Keratinocyte (primary cell): ENCODE measurements at regions not wholly inside any gene's neighbourhood (a gene's known extent, or its start where the extent isn't known, plus 50 kb on each side); places are given as distances from the start of the nearest gene placed in this dataset.

Experiments
- EZH2 ChIP-seq: IDR thresholded peaks from one replicate; pipeline ENCODE4 v1.6.1; 2012; ENCODE audit warnings: inconsistent platforms, mild to moderate bottlenecking, low read length, moderate library complexity
- TF ChIP-seq, protein P1 (sequence below), 3 experiments: IDR thresholded peaks in 1 of 3; conservative IDR thresholded peaks in 1 of 3; optimal IDR thresholded peaks in 1 of 3; 2 replicates in 2 of 3; 3 replicates in 1 of 3; pipeline versions ENCODE3 to v1.5.1; 2011; ENCODE audit warnings: low read length in 3 of 3, mild to moderate bottlenecking in 3 of 3, moderate library complexity in 2 of 3, control low read depth in 1 of 3, inconsistent platforms in 1 of 3; ENCODE audit not compliant: insufficient read depth in 2 of 3; ENCODE audit errors: extremely low read depth in 1 of 3

DNA sequence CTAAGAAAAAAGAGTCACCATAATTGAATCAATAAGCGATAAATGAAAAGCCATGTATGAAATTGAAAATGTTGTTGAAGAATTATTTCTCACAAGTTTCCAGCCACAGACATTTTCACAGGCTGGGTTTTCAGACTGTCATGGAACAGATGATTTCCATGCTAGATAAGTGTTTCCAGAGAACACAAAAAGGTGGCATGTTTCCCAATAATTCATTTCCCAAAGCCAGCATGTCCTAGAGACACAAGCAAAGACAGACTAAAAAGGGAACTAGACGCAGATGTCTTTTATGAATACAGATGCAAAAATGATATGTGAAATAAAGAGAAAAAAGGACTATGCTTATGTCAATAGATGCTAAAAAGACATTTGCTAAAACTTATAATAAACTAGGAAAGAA, 255.1 kb downstream of the EIPR1 start:
- TF ChIP-seq, protein P1, sequence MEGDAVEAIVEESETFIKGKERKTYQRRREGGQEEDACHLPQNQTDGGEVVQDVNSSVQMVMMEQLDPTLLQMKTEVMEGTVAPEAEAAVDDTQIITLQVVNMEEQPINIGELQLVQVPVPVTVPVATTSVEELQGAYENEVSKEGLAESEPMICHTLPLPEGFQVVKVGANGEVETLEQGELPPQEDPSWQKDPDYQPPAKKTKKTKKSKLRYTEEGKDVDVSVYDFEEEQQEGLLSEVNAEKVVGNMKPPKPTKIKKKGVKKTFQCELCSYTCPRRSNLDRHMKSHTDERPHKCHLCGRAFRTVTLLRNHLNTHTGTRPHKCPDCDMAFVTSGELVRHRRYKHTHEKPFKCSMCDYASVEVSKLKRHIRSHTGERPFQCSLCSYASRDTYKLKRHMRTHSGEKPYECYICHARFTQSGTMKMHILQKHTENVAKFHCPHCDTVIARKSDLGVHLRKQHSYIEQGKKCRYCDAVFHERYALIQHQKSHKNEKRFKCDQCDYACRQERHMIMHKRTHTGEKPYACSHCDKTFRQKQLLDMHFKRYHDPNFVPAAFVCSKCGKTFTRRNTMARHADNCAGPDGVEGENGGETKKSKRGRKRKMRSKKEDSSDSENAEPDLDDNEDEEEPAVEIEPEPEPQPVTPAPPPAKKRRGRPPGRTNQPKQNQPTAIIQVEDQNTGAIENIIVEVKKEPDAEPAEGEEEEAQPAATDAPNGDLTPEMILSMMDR (optimal IDR thresholded peaks at IDR 0.05 in 1 of 3, IDR thresholded peaks at IDR 0.05 in 1 of 3, conservative IDR thresholded peaks at IDR 0.05 in 1 of 3; ENCODE audit: extremely low read depth in 1 of 3, insufficient read depth in 2 of 3, low read length in 3 of 3): no peak
- no peak for TF ChIP-seq EZH2
